ENCODE measurements at regions not wholly inside any gene's neighbourhood (a gene's known extent, or its start where the extent isn't known, plus 50 kb on each side); places are given as distances from the start of the nearest gene placed in this dataset.

GRCh38 chr6:167537816-167538215 lies 212.9 kb downstream of the TTLL2 start (continued):
- TF ChIP-seq, protein P1, sequence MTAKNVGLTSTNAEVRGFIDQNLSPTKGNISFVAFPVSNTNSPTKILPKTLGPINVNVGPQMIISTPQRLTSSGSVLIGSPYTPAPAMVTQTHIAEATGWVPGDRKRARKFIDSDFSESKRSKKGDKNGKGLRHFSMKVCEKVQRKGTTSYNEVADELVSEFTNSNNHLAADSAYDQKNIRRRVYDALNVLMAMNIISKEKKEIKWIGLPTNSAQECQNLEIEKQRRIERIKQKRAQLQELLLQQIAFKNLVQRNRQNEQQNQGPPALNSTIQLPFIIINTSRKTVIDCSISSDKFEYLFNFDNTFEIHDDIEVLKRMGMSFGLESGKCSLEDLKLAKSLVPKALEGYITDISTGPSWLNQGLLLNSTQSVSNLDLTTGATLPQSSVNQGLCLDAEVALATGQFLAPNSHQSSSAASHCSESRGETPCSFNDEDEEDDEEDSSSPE (CRISPR knock-in tag; IDR thresholded peaks at IDR 0.05), result no peak

- DNase-seq (ENCODE audit: low spot score) (no peak), ATAC-seq (no peak), FAIRE-seq (no peak)
- in situ Hi-C loops (cut with HindIII; ENCODE audit: extremely low pct_ligation_motif_present, low pct_unique_long_range_greater_than_20kb), result no loop called here
- Histone ChIP-seq H3K27me3 (ENCODE audit: control insufficient read depth in 1 of 2, insufficient read depth in 2 of 2, low read length in 2 of 2) (peaks cover 0 to 16% of the 10 kb centered on the region in 2 experiments; a peak in 2 of 5 replicates), H2AFZ (ENCODE audit: low read length) (no peak overlapping the region), H3K79me2 (ENCODE audit: insufficient read depth, low read length) (no peaks in the 10 kb centered on the region), H3K9me3 (ENCODE audit: low read length) (peaks cover 13% of the 10 kb centered on the region; the same call in 1 of the 2 replicates), H3K36me3 (replicated peaks in 1 of 2; ENCODE audit: control insufficient read depth in 1 of 2, insufficient read depth in 2 of 2, low read length in 2 of 2) (no peaks in the 10 kb centered on the region), H3K27ac (ENCODE audit: extremely low read length, insufficient read depth, low read length) (no peak overlapping the region), H3K9ac (ENCODE audit: insufficient read depth, low read depth, low read length) (no peak overlapping the region), H3K4me2 (ENCODE audit: low read depth, low read length) (no peak overlapping the region), H3K4me3 (replicated peaks in 1 of 3; ENCODE audit: insufficient read depth in 1 of 3, low read depth in 2 of 3, low read length in 3 of 3) (no peak overlapping the region), H3K4me1 (ENCODE audit: insufficient read depth, low read length) (peaks cover 4% of the 10 kb centered on the region; the same call in 1 of the 2 replicates), H4K20me1 (ENCODE audit: insufficient read depth, low read length) (no peaks in the 10 kb centered on the region)
- intact Hi-C loops (cut with micrococcal nuclease; ENCODE audit: unreplicated experiment), result no loop called here
- ChIA-PET CTCF (ENCODE audit: low intra/inter-chr PET ratio, low total read pairs) (no interaction called here), POLR2A (no interaction called here)
- BruUV-seq (replicated peaks), result no TSS peak
- WGBS (ENCODE audit: low lambda C conversion rate), result 49% methylated on average over 4 of the region's 4 CpGs
- TF ChIP-seq PREB (CRISPR knock-in tag; IDR thresholded peaks at IDR 0.05) (no peak), ZNF563 (CRISPR knock-in tag; IDR thresholded peaks at IDR 0.05) (no peak), NFIB (CRISPR knock-in tag; IDR thresholded peaks at IDR 0.05; ENCODE audit: borderline replicate concordance) (no peak), ZNF746 (CRISPR knock-in tag; IDR thresholded peaks at IDR 0.05) (no peak), CCAR2 (optimal IDR thresholded peaks at IDR 0.05; ENCODE audit: low read depth, low read length) (no peak), DDIT3 (CRISPR knock-in tag; IDR thresholded peaks at IDR 0.05) (no peak), RAD51 (IDR thresholded peaks at IDR 0.05; ENCODE audit: borderline replicate concordance) (no peak), SP140L (CRISPR knock-in tag; IDR thresholded peaks at IDR 0.05; ENCODE audit: borderline replicate concordance) (no peak), ZFP90 (CRISPR knock-in tag; IDR thresholded peaks at IDR 0.05; ENCODE audit: borderline replicate concordance) (no peak), MAFF (IDR thresholded peaks at IDR 0.05; ENCODE audit: low read depth, low read length) (no peak)
- TF ChIP-seq, protein P2, sequence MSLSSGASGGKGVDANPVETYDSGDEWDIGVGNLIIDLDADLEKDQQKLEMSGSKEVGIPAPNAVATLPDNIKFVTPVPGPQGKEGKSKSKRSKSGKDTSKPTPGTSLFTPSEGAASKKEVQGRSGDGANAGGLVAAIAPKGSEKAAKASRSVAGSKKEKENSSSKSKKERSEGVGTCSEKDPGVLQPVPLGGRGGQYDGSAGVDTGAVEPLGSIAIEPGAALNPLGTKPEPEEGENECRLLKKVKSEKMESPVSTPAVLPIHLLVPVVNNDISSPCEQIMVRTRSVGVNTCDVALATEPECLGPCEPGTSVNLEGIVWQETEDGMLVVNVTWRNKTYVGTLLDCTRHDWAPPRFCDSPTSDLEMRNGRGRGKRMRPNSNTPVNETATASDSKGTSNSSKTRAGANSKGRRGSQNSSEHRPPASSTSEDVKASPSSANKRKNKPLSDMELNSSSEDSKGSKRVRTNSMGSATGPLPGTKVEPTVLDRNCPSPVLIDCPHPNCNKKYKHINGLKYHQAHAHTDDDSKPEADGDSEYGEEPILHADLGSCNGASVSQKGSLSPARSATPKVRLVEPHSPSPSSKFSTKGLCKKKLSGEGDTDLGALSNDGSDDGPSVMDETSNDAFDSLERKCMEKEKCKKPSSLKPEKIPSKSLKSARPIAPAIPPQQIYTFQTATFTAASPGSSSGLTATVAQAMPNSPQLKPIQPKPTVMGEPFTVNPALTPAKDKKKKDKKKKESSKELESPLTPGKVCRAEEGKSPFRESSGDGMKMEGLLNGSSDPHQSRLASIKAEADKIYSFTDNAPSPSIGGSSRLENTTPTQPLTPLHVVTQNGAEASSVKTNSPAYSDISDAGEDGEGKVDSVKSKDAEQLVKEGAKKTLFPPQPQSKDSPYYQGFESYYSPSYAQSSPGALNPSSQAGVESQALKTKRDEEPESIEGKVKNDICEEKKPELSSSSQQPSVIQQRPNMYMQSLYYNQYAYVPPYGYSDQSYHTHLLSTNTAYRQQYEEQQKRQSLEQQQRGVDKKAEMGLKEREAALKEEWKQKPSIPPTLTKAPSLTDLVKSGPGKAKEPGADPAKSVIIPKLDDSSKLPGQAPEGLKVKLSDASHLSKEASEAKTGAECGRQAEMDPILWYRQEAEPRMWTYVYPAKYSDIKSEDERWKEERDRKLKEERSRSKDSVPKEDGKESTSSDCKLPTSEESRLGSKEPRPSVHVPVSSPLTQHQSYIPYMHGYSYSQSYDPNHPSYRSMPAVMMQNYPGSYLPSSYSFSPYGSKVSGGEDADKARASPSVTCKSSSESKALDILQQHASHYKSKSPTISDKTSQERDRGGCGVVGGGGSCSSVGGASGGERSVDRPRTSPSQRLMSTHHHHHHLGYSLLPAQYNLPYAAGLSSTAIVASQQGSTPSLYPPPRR (CRISPR knock-in tag; IDR thresholded peaks at IDR 0.05; ENCODE audit: borderline replicate concordance), result no peak
- TF ChIP-seq, protein P3, sequence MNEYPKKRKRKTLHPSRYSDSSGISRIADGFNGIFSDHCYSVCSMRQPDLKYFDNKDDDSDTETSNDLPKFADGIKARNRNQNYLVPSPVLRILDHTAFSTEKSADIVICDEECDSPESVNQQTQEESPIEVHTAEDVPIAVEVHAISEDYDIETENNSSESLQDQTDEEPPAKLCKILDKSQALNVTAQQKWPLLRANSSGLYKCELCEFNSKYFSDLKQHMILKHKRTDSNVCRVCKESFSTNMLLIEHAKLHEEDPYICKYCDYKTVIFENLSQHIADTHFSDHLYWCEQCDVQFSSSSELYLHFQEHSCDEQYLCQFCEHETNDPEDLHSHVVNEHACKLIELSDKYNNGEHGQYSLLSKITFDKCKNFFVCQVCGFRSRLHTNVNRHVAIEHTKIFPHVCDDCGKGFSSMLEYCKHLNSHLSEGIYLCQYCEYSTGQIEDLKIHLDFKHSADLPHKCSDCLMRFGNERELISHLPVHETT (CRISPR knock-in tag; conservative IDR thresholded peaks at IDR 0.05), result no peak
Observed at GRCh38 chr6:167538746-167539145, 213.9 kb downstream of the TTLL2 start.
